Ovary (tissue), 3 donors: ENCODE measurements at regions not wholly inside any gene's neighbourhood (a gene's known extent, or its start where the extent isn't known, plus 50 kb on each side); places are given as distances from the start of the nearest gene placed in this dataset.

Experiments
- EP300 ChIP-seq: sonication (generic); formaldehyde crosslinking; IDR thresholded peaks from one replicate; pipeline ENCODE4 v1.6.1; 2017; ENCODE audit warnings: antibody characterized with exemption
- POLR2A ChIP-seq: fragments of 450-650 bp; IDR thresholded peaks from one replicate; pipeline ENCODE4 v1.6.1; 2017; ENCODE audit warnings: antibody characterized with exemption, mild to moderate bottlenecking, moderate library complexity
- TF ChIP-seq, protein P1 (sequence below), 3 donors: fragments of 450-650 bp in 2 of 3; fragments of 200-600 bp in 1 of 3; IDR thresholded peaks; one replicate each; pipeline versions ENCODE4 v1.5.1 to v1.8.0; 2016 to 2022; ENCODE audit warnings: antibody characterized with exemption in 3 of 3, mild to moderate bottlenecking in 1 of 3
- donor health status: DM: no; HTN: no; CAD: no.

DNA sequence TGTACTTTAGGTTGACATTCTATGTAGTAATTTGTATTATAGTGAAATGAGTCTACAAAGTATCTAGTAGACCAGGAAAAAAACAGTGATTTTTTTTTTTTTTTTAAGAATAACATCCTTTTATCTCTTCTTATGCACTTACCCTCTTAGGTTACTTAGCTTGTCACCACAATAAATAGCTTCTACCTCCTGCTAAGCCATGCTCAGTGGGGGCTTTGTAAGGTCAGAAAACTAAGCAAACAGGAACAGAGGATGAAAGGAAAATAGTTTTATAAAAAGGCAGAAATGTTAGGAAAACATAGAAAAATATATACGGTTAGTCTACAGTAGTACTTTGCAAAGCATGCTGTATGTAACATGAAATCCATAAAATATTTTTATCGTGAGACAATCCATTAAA lies 385.3 kb upstream of the ATXN7L3B start:
- TF ChIP-seq POLR2A (no peak), EP300 (no peak)
- TF ChIP-seq, protein P1, sequence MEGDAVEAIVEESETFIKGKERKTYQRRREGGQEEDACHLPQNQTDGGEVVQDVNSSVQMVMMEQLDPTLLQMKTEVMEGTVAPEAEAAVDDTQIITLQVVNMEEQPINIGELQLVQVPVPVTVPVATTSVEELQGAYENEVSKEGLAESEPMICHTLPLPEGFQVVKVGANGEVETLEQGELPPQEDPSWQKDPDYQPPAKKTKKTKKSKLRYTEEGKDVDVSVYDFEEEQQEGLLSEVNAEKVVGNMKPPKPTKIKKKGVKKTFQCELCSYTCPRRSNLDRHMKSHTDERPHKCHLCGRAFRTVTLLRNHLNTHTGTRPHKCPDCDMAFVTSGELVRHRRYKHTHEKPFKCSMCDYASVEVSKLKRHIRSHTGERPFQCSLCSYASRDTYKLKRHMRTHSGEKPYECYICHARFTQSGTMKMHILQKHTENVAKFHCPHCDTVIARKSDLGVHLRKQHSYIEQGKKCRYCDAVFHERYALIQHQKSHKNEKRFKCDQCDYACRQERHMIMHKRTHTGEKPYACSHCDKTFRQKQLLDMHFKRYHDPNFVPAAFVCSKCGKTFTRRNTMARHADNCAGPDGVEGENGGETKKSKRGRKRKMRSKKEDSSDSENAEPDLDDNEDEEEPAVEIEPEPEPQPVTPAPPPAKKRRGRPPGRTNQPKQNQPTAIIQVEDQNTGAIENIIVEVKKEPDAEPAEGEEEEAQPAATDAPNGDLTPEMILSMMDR (IDR thresholded peaks at IDR 0.05): no peak
